ENCODE measurements at regions not wholly inside any gene's neighbourhood (a gene's known extent, or its start where the extent isn't known, plus 50 kb on each side); places are given as distances from the start of the nearest gene placed in this dataset.

GRCh38 chr6:12480379-12480778 is 190.2 kb downstream of the EDN1 start:
- H3T11ph ChIP-seq (ENCODE audit: low read length), result no peak overlapping the region
- no peak overlapping the region for H4K8ac ChIP-seq (replicated peaks; ENCODE audit: insufficient read length, low read depth, low read length)
- H3K56ac ChIP-seq (ENCODE audit: insufficient read length, low read depth, low read length), result no peak overlapping the region
- no peak overlapping the region for H3K23ac ChIP-seq (ENCODE audit: insufficient read length, low read depth, low read length)
- H3K79me2 ChIP-seq (ENCODE audit: insufficient read depth, low read length), result no peaks in the 10 kb centered on the region
- no peaks in the 10 kb centered on the region for H3K9me3 ChIP-seq (ENCODE audit: control insufficient read depth, low read depth, low read length)
- no peak overlapping the region for H2AK5ac ChIP-seq (ENCODE audit: insufficient read length, low read length)
- no peak overlapping the region for H3K14ac ChIP-seq (ENCODE audit: insufficient read depth, low read length)
- H2BK20ac ChIP-seq (ENCODE audit: low read depth, low read length, poor library complexity, severe bottlenecking), result no peak overlapping the region
- TF ChIP-seq CTCF (conservative IDR thresholded peaks at IDR 0.05), result no peak
- H3K27ac ChIP-seq (ENCODE audit: insufficient read length, low read depth, low read length), result no peak overlapping the region
- H2BK12ac ChIP-seq (ENCODE audit: insufficient read length, low read depth, low read length), result no peak overlapping the region
- no peak overlapping the region for H3K4me2 ChIP-seq (ENCODE audit: insufficient read depth, insufficient read length, low read length)
- no peak overlapping the region for H3K27ac Mint-ChIP-seq
- H3K36me3 Mint-ChIP-seq (ENCODE audit: insufficient read depth in 1 of 3, low read depth in 3 of 3), result peaks cover 0 to 11% (median 0%) of the 10 kb centered on the region in 3 experiments; a peak in 1 of 7 replicates
- no peaks in the 10 kb centered on the region for H3K27me3 Mint-ChIP-seq (ENCODE audit: low read depth)
- H3K4me3 Mint-ChIP-seq, result no peak overlapping the region
- no peak overlapping the region for H2AFZ ChIP-seq (ENCODE audit: low read length)
- no peak overlapping the region for H4K91ac ChIP-seq (ENCODE audit: insufficient read length, low read depth, low read length)
- no peaks in the 10 kb centered on the region for H3K9me3 Mint-ChIP-seq
- no peaks in the 10 kb centered on the region; the same call in 1 of the 2 replicates for H3K4me1 ChIP-seq (ENCODE audit: insufficient read depth, low read length)
- no CpG with 5 or more reads among the region's 3 CpGs for WGBS (ENCODE audit: extremely low coverage, insufficient read length, low lambda C conversion rate)
- H3K4ac ChIP-seq (ENCODE audit: low read depth, low read length), result no peak overlapping the region
- no peak for DNase-seq
- H2BK5ac ChIP-seq (ENCODE audit: insufficient read length, low read length), result no peak overlapping the region
- H3K9ac ChIP-seq (ENCODE audit: extremely low read depth, insufficient read length, low read length), result no peak overlapping the region
- peaks cover 10 to 25% of the 10 kb centered on the region in 2 experiments for H3K4me1 Mint-ChIP-seq
- no peaks in the 10 kb centered on the region for H3K23me2 ChIP-seq (ENCODE audit: insufficient read length, low read depth, low read length, poor library complexity, severe bottlenecking)
- H2BK120ac ChIP-seq (ENCODE audit: low read depth, low read length, poor library complexity, severe bottlenecking), result no peak overlapping the region
- H3K79me1 ChIP-seq (ENCODE audit: insufficient read depth, low read depth, low read length, poor library complexity, severe bottlenecking), result no peaks in the 10 kb centered on the region
- H2BK15ac ChIP-seq (ENCODE audit: low read depth, low read length), result no peak overlapping the region
- no peaks in the 10 kb centered on the region for H3K27me3 ChIP-seq (ENCODE audit: insufficient read depth, low read length)
- H3K18ac ChIP-seq (ENCODE audit: insufficient read length, low read depth, low read length), result no peak overlapping the region
- H4K5ac ChIP-seq (ENCODE audit: insufficient read length, low read depth, low read length), result no peak overlapping the region
- no peaks in the 10 kb centered on the region for H4K20me1 ChIP-seq (ENCODE audit: control insufficient read depth, insufficient read depth, insufficient read length)

Data from H9 (cell line).